Stimulated activated CD4-positive, alpha-beta T cell treated with anti-CD3 and anti-CD28 coated beads, Interleukin-15, amount 100 ng/mL, for 1 hour (primary cell): ENCODE measurements at regions not wholly inside any gene's neighbourhood (a gene's known extent, or its start where the extent isn't known, plus 50 kb on each side); places are given as distances from the start of the nearest gene placed in this dataset.

Experiments
- DNase-seq, 2 donors: peaks; one replicate each; pipeline ENCODE4 v3.0.0-alpha.2; 2020; ENCODE audit warnings: low read depth in 1 of 2, low spot score in 1 of 2

- DNase-seq: no peak
Measured at GRCh38 chr6:165986914-165987482, 180.7 kb downstream of the TBXT start.

DNA sequence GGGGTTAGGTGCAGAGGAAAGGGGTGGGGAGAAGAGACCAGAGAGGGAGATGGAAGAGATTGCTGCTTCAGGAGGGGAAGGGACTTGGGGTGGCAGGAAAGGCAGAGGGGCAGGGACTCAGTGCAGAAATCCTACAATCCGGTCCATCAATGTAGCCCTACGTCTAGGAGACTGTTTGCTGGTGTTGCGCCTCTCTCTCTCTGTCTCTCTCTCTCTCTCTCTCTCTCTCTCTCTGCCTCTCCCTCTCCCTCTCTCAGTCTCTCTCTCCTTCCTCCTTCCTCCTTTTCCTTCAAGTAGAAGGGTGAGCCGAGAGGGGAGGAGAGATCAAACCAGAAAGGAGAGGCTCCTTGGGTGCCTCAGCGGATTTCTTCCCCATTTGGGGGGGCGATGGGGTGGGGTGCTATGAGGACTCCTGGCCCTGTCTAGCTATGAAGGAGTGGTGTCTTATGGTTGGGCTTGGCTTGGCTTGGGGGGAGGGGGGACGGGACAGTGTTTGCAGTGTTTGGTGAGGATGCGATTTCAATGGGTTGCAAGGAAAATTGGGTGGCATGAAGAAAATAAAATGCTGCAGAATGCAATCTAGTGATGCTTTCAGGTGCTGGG lies 181.2 kb downstream of the TBXT start:
- DNase-seq: no peak

DNA sequence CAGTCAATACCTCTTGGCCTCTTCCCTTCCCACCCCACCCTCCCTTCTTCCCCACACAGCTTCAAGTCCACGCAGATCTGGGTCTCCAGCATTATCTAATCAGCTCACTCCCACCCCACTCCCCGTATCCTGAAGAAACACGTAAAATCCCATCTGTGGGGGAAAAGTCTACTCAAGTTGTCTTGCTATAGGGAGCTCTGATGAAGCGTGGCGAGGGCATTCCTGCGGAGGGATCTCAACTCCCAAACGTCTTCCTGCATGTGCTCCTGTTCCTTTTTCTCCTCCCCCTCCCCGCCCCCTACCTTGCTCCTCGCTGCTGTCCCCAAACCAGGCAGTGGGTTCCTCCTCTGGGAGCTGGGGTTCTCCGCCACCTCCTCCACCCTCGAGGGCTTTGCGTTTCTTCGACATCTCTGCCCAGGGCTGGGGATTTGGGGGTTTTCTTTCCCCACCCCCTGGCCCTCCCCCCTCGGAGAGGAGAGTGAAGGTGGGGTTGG lies 181.8 kb downstream of the TBXT start:
- no peak for DNase-seq

DNA sequence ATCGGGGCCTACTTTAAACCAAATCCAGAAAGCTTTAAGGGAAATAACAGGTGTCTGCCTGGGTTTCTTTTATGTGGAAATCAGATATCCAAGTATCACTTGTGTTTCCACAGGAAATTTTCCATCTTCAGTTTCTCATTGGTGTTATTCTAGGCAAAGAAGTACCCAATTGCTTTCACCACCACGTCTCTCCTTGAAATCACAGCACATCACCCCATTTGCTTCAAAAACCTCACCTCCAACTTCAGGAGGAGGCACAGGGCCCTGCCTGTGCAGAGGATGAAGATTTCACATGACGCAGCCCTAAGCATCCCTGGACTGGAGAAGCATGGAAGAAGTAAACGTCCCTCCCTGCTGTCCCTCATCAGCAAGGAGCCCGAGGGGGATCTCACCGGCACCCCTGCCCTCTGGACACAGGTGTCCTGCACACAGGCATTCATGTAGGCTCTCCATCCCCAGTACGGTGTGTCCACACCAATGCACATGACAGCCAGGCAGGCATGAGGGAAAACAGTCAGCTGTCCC lies 182.3 kb downstream of the TBXT start:
- no peak for DNase-seq

DNA sequence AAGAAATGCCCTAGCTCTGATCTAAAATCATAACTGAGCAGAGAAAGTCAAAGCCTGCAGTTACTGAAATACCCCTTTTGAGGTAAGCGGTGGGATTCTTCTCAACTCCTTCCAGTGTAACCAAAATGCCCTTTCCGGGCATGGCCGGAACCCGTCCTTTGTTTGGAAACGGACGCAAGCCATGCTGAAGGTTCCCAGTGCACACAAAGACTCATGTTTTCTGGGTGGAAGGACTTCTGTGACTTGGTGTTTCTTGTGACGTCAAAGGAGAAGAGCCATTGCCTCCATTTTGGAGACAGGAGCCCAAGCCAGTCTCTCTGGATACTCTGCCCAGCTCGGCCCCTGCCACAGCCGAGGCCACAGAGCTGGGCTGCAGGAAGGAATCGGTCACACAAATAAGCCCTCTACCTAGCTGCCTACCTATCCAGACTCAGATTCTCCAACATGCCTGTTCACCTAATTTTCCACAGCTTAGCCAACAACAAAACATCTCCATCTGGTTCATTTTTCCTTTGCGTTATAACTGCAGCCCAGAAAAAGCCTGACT lies 182.8 kb downstream of the TBXT start:
- DNase-seq: no peak

DNA sequence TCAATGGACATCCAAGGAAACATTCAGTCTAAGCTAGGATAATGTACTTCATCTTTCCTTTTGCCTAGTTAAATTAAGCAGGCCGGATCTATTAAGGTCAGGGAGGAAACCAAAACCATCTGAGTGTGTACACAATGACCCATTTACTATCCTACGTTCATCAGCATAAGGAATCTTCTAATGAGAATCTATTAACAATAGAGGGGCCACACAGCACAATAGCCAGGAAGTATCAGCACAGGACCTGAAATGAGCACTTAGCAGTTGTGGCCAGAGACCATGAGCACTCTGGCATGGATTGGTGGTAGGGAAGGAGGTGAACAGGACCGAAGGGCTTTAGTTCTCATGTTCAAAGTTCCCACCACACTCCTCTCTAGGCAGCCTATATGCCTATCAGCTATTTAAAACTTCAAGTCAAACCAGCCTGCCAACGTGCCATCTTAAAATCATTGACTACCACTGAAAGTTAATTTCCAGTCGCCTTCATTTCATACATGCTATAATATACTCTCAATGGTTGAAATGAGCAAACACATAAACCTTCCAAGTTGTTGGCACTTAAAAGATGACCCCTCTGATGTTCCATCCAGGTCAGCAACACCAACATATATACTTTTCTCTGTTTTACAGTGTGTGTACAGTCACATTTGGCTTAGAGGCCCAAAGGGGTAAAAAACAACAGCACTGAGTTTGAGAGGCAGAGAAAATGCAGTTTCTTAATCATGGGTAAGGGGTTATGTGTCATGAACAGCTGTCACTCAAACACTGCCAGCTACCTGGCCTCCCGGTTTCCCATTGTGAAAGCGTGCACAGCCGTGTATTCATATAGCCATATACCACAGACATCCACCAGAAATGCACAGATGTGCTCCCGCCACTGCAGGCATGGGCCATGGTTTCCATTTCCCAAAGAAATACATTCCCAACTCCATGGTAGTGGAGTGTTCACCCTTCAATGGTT lies 184.3 kb downstream of the TBXT start:
- DNase-seq: no peak

GRCh38 chr6:165978476-165978875 lies 189.2 kb downstream of the TBXT start:
- no peak for DNase-seq

DNA sequence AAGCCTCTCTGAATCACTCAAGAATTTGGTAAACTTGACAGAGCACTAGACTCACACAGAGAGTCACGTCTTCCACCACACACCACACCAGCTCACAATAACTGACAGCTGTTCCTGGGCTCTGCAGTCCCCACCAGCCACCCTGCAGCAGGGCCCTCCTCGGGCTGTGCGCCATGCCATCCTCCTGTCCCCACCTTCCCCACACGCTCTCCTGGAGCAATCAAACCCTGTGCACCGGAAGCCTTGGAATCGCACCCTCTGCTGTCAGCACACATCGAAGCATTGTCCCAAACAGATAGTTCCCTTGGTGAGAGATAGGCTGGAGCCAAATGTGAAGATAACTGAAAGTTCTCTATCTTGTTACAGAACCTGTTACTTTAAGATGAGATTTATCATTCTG lies 191.0 kb downstream of the TBXT start:
- no peak for DNase-seq

DNA sequence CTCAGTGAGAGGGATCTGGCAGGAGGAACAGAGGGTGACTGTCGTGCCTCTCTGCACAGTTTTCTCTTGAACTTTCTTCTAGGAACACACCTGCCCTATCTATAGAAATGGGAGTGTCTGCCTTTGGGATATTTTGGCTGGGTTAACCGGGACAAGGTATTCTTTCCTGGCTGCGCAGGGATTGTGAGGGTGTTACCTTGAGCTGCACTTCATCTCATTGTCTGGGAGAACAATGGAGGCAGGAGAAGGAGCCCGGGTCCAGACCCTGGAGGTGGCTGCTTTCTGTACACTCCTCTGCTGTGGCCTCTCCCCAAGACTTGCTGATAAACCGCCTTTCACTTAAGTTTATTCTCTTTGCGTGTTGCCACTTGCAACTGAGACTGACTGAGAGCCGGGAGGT lies 192.8 kb downstream of the TBXT start:
- DNase-seq: no peak

DNA sequence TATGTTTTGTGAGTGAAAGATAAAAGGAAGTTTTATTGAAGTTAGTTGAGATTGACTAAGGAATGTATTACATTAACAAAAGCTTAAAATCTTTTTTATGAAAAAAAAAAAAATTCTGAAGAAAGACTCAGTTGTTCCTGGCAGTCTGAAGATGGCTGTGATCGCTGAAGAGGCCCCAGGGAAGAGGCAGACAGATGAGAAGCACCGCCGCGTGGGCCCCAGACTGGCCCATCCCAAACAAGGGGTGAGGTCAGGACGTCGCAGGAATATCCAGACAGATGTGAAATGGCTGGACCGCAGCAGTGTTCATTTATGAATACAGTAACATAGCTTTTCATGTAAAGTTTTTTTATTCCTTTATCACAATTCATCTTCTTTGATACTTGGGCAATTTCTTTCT lies 194.2 kb downstream of the TBXT start:
- no peak for DNase-seq

- no peak for DNase-seq
Measured at GRCh38 chr6:165972139-165972802, 195.4 kb downstream of the TBXT start.

DNA sequence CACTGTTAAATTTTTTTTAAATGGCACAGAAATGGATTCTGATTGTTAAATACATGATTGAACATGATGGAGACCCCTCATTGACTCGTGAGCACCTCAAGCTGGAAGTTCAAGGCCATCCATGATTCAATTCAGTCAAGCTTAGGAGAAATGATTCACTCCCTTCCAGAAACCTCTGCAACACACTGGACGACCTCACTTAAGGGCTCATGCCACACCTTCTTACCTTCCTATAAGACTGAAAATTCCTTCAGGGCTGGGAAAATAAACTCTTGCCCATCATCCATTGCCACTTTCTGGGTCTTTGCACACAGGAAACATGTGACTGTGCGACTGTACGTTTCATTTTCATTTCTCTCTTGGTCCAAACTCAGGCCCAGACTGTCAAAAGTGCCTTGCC lies 196.4 kb downstream of the TBXT start:
- DNase-seq: no peak

DNA sequence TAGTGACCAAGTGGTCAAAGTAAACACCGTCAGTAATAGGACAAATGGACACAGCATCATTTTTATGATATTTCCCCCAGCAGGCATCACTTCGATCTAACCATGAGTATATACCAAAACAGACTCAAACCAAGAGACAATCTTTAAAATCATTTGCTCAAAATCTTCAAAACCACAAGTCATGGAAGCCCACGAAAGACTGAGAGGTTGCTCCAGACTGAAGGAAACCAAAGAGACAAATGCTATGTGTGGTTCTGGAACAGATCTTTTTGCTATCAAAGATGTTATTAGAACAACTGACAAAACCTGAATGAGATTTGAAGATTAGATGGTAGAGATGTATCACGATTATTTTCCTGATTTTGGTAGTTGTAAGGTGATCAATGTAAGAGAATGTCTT lies 197.7 kb downstream of the TBXT start:
- DNase-seq: no peak

DNA sequence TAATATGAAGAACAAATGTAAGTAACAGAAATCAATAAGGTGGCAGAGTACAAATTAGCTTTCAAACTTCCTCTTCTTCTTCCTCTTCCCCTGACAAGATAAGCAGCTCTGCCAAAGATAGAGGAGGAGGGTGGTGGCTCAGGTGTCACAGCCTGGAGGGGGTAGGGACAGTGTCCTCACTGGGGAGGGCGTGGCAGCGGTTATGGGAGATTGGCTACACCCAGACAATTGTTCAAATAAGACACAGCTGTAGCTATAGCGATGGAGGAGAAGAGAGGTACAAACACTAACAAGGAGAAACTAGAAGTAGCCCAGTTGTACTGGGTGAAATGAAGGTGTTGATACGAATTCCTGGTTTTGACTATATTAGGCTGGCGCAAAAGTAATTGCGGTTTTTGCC lies 198.5 kb downstream of the TBXT start:
- no peak for DNase-seq

DNA sequence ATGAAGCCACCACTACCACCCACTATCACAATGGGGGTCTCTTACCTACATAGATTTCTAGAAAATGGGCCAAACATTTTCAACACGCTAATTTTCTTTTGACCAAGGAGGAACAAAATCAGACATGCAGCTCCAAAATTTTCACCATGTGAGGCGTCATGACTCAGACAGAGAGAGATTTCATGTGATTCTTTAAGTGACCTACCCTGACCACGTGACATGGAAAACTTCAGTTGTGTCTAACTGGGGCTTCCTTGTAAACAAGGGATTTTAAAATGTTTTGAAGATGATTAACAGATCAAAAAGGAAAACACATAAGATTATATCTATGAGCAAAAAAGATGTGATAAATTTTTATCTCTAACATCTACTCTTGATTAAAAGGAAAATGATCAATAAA lies 199.2 kb downstream of the TBXT start:
- DNase-seq: no peak

DNA sequence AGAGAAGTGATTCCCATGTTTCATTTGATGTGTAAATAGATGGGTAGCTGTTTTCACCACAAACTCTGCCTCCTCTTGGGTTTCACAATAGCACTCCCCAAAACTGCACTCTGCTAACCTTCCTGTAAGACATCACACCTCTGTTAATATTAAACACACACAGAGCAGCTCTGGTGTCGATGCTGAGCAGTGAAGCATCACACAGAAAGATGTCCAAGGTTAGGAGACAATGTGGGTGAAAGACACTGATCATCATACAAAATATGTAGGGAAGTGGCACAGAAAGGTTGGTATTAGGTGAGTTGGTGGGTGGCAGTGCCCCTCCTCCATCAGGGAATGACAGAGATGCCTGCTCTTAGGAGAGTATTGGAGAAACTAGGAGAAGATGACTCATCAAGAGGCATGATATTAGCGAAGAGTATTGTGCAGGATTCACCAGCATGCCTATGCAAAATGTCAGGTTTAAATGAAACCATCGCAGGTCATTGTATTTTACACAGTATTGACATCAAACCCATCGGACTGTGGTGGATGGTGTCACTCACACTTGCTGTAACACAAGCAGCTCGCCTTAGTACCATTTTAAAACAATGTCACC lies 199.7 kb downstream of the TBXT start:
- no peak for DNase-seq

- DNase-seq: no peak
Measured at GRCh38 chr6:165963750-165964149, 203.9 kb downstream of the TBXT start.

GRCh38 chr6:165962366-165962765 lies 205.3 kb downstream of the TBXT start:
- DNase-seq: no peak

DNA sequence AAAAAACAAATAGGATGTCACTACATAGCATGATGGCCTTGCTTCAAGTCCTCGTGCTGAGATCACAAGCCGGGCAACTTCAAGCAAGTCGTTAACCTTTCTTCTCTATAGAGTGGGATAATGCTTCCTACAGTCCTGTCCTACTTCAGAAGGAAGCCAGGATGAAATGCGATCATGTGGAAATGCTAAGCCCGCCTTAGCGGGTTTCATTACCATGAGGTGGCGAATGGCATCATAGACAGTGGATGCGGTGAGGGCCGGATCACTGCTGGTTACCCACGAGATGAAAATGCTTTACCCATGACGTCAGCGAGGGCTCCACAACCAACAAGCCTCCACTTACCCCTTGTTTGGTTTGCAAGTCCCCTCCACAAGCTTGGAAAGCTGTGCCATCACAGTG lies 206.4 kb downstream of the TBXT start:
- no peak for DNase-seq

- DNase-seq: no peak
Measured at GRCh38 chr6:165960695-165961094, 207.0 kb downstream of the TBXT start.

DNA sequence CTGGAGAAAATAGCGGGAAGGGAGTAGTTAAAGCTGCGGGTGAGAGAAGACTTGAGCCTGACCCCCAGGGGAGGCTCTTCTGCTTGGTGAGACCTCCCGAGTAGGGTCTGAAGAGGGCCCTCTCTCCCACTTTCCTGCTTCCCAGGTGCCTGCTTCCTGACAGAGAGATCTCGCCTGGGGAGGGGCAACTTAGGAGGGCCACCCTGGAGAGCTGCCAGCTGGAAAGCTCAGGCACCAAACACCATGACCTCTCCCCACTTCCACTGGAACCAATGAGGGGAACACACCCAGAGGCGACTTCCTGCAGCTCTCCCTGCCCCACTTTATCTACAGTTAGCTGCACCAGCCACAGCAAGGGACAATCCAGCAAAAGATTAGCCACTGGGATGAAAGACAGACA lies 208.0 kb downstream of the TBXT start:
- no peak for DNase-seq
